ENCODE measurements at regions not wholly inside any gene's neighbourhood (a gene's known extent, or its start where the extent isn't known, plus 50 kb on each side); places are given as distances from the start of the nearest gene placed in this dataset.
A peak's percentile ranks its signal among the peaks of the same experiment; 100 is the strongest.

GRCh38 chr4:28558895-28559294 lies 1698.3 kb downstream of the STIM2 start:
- Histone ChIP-seq H3K9me2 (ENCODE audit: insufficient read depth) (no peaks in the 10 kb centered on the region), H3K9ac (no peak overlapping the region), H3K27ac (no peak overlapping the region), H3K4me3 (no peak overlapping the region), H4K20me1 (ENCODE audit: insufficient read depth) (no peaks in the 10 kb centered on the region), H3F3A (ENCODE audit: insufficient read depth) (no peaks in the 10 kb centered on the region), H3K4me2 (ENCODE audit: unreplicated experiment) (no peak overlapping the region), H3K9me3 (ENCODE audit: low read depth) (no peaks in the 10 kb centered on the region), H3K27me3 (replicated peaks; ENCODE audit: insufficient read depth) (no peaks in the 10 kb centered on the region), H2AFZ (peak overlapping the region; percentile 70), H3K4me1 (ENCODE audit: insufficient read depth) (peaks cover 17% of the 10 kb centered on the region; the same call in 1 of the 2 replicates), H3K36me3 (ENCODE audit: low read depth) (no peaks in the 10 kb centered on the region), H3K79me2 (ENCODE audit: insufficient read depth) (no peaks in the 10 kb centered on the region)
- DNase-seq = peak; percentile 31
- TF ChIP-seq EZH2phosphoT487 (IDR thresholded peaks at IDR 0.05; ENCODE audit: insufficient read depth, low read depth) (no peak), EZH2 (IDR thresholded peaks at IDR 0.05; ENCODE audit: insufficient read depth, poor library complexity, severe bottlenecking) (no peak)
- WGBS, 2 experiments (ENCODE audit: low coverage in 1 of 2, low lambda C conversion rate in 2 of 2, missing lambda C conversion rate in 2 of 2) = 24 to 25% methylated on average over 2 of the region's 2 CpGs
- in situ Hi-C loops (cut with MboI) = no loop called here

GRCh38 chr4:28562913-28563312 lies 1702.3 kb downstream of the STIM2 start:
- H3K4me3 ChIP-seq = no peak overlapping the region
- no peak overlapping the region for H3K27ac ChIP-seq
- in situ Hi-C loops (cut with MboI) = no loop called here
- no peaks in the 10 kb centered on the region for H3F3A ChIP-seq (ENCODE audit: insufficient read depth)
- peaks cover 11% of the 10 kb centered on the region; the same call in 1 of the 2 replicates for H3K4me1 ChIP-seq (ENCODE audit: insufficient read depth)
- no peaks in the 10 kb centered on the region for H3K36me3 ChIP-seq (ENCODE audit: low read depth)
- H3K79me2 ChIP-seq (ENCODE audit: insufficient read depth) = no peaks in the 10 kb centered on the region
- 0 out of 2 replicates have a peak overlapping the region, but pooled peaks have one; percentile 5 for H2AFZ ChIP-seq
- DNase-seq = no peak
- H3K9ac ChIP-seq = no peak overlapping the region
- no peak overlapping the region for H3K4me2 ChIP-seq (ENCODE audit: unreplicated experiment)
- H4K20me1 ChIP-seq (ENCODE audit: insufficient read depth) = no peaks in the 10 kb centered on the region
- H3K9me3 ChIP-seq (ENCODE audit: low read depth) = no peaks in the 10 kb centered on the region
- WGBS, 2 experiments (ENCODE audit: low coverage in 1 of 2, low lambda C conversion rate in 2 of 2, missing lambda C conversion rate in 2 of 2) = 21 to 31% methylated on average over 1 of the region's 4 CpGs
- TF ChIP-seq EZH2phosphoT487 (IDR thresholded peaks at IDR 0.05; ENCODE audit: insufficient read depth, low read depth) (no peak), EZH2 (IDR thresholded peaks at IDR 0.05; ENCODE audit: insufficient read depth, poor library complexity, severe bottlenecking) (no peak)
- no peaks in the 10 kb centered on the region for H3K27me3 ChIP-seq (replicated peaks; ENCODE audit: insufficient read depth)
- H3K9me2 ChIP-seq (ENCODE audit: insufficient read depth) = no peaks in the 10 kb centered on the region

DNA sequence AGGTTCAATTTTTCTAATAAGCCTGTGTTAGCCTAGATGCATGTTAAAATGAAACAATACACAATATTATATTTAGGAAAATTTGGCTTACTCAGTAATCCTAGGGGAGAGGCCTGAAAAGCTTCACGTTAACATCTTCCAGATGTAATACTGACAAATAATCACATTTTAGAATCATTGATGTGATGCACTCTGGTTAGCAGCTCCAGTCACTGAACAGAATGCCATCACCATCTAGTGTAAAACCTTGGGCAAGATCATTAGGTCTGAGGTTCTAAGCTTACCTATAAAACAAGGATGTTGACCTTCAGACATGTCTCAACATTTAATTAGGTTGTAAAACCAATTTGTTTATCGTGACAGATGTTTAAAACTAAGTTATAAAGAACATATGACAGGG lies 1704.8 kb downstream of the STIM2 start:
- peak; percentile 9 for DNase-seq
- no peaks in the 10 kb centered on the region for H3K27me3 ChIP-seq (replicated peaks; ENCODE audit: insufficient read depth)
- no peaks in the 10 kb centered on the region for H3K79me2 ChIP-seq (ENCODE audit: insufficient read depth)
- no peaks in the 10 kb centered on the region for H4K20me1 ChIP-seq (ENCODE audit: insufficient read depth)
- H3K9me2 ChIP-seq (ENCODE audit: insufficient read depth) = no peaks in the 10 kb centered on the region
- H2AFZ ChIP-seq = no peak overlapping the region
- no peak overlapping the region for H3K4me3 ChIP-seq
- H3K27ac ChIP-seq = no peak overlapping the region
- no peaks in the 10 kb centered on the region for H3K36me3 ChIP-seq (ENCODE audit: low read depth)
- in situ Hi-C loops (cut with MboI) = no loop called here
- H3F3A ChIP-seq (ENCODE audit: insufficient read depth) = no peaks in the 10 kb centered on the region
- no peak overlapping the region for H3K4me2 ChIP-seq (ENCODE audit: unreplicated experiment)
- H3K4me1 ChIP-seq (ENCODE audit: insufficient read depth) = no peaks in the 10 kb centered on the region
- no peaks in the 10 kb centered on the region for H3K9me3 ChIP-seq (ENCODE audit: low read depth)
- WGBS, 2 experiments (ENCODE audit: low coverage in 1 of 2, low lambda C conversion rate in 2 of 2, missing lambda C conversion rate in 2 of 2) = 4 to 6% methylated on average over 2 of the region's 2 CpGs
- TF ChIP-seq EZH2phosphoT487 (IDR thresholded peaks at IDR 0.05; ENCODE audit: insufficient read depth, low read depth) (no peak), EZH2 (IDR thresholded peaks at IDR 0.05; ENCODE audit: insufficient read depth, poor library complexity, severe bottlenecking) (no peak)
- H3K9ac ChIP-seq = no peak overlapping the region

- TF ChIP-seq EZH2phosphoT487 (IDR thresholded peaks at IDR 0.05; ENCODE audit: insufficient read depth, low read depth) = no peak
- TF ChIP-seq EZH2 (IDR thresholded peaks at IDR 0.05; ENCODE audit: insufficient read depth, poor library complexity, severe bottlenecking) = no peak
- Histone ChIP-seq H3K27ac (no peak overlapping the region), H3K4me3 (no peak overlapping the region), H3K9me2 (ENCODE audit: insufficient read depth) (no peaks in the 10 kb centered on the region), H3K4me1 (ENCODE audit: insufficient read depth) (no peaks in the 10 kb centered on the region), H3K79me2 (ENCODE audit: insufficient read depth) (no peaks in the 10 kb centered on the region), H3K9ac (no peak overlapping the region), H3K4me2 (ENCODE audit: unreplicated experiment) (no peak overlapping the region), H3K36me3 (ENCODE audit: low read depth) (no peaks in the 10 kb centered on the region), H3K9me3 (ENCODE audit: low read depth) (no peaks in the 10 kb centered on the region), H4K20me1 (ENCODE audit: insufficient read depth) (no peaks in the 10 kb centered on the region), H2AFZ (no peak overlapping the region), H3F3A (ENCODE audit: insufficient read depth) (no peaks in the 10 kb centered on the region), H3K27me3 (replicated peaks; ENCODE audit: insufficient read depth) (no peaks in the 10 kb centered on the region)
- DNase-seq = no peak
- 40 to 44% methylated on average over 2 of the region's 2 CpGs for WGBS, 2 experiments (ENCODE audit: low coverage in 1 of 2, low lambda C conversion rate in 2 of 2, missing lambda C conversion rate in 2 of 2)
- in situ Hi-C loops (cut with MboI) = no loop called here
Measured at GRCh38 chr4:28600958-28601357, 1740.3 kb downstream of the STIM2 start.

DNA sequence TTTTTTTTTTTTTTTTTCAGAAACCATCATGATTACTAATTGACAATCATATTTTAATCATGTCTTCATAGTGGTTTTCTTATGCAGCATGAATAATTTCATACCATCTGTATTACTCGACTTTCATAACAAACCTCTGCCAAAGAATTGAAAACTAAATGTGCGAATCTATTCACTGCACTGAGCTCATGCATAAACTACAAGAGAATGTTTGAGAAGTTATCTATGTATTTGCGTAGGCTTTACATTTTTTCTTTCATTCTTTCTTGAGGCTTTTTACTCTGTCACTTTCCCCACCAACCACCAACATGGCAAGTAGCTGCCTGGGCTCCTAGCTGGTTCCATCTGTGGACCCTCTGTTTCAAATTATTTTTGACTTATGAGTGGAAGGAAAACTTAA lies 1761.0 kb downstream of the STIM2 start:
- Histone ChIP-seq H2AFZ (no peak overlapping the region), H3K9me2 (ENCODE audit: insufficient read depth) (no peaks in the 10 kb centered on the region), H3K36me3 (ENCODE audit: low read depth) (no peaks in the 10 kb centered on the region), H3K79me2 (ENCODE audit: insufficient read depth) (no peaks in the 10 kb centered on the region), H3K4me1 (ENCODE audit: insufficient read depth) (peaks cover 11% of the 10 kb centered on the region), H4K20me1 (ENCODE audit: insufficient read depth) (no peaks in the 10 kb centered on the region), H3K27me3 (replicated peaks; ENCODE audit: insufficient read depth) (no peaks in the 10 kb centered on the region), H3K4me3 (no peak overlapping the region), H3F3A (ENCODE audit: insufficient read depth) (0 out of 2 replicates have a peak, but pooled peaks cover 3% of the 10 kb centered on the region), H3K4me2 (ENCODE audit: unreplicated experiment) (peak overlapping the region; percentile 38), H3K9me3 (ENCODE audit: low read depth) (no peaks in the 10 kb centered on the region), H3K9ac (no peak overlapping the region), H3K27ac (no peak overlapping the region)
- TF ChIP-seq EZH2phosphoT487 (IDR thresholded peaks at IDR 0.05; ENCODE audit: insufficient read depth, low read depth) = no peak
- no peak for TF ChIP-seq EZH2 (IDR thresholded peaks at IDR 0.05; ENCODE audit: insufficient read depth, poor library complexity, severe bottlenecking)
- peak; percentile 41 for DNase-seq
- in situ Hi-C loops (cut with MboI) = no loop called here
- 9 to 11% methylated on average over 3 of the region's 3 CpGs for WGBS, 2 experiments (ENCODE audit: low coverage in 1 of 2, low lambda C conversion rate in 2 of 2, missing lambda C conversion rate in 2 of 2)
